ENCODE measurements at regions not wholly inside any gene's neighbourhood (a gene's known extent, or its start where the extent isn't known, plus 50 kb on each side); places are given as distances from the start of the nearest gene placed in this dataset.

GRCh38 chr13:85473144-85473543 is 326.1 kb downstream of the SLITRK6 start:
- no peak for DNase-seq (ENCODE audit: low read depth in 2 of 2)

GRCh38 chr13:85469320-85469719 is 329.9 kb downstream of the SLITRK6 start:
- DNase-seq (ENCODE audit: low read depth in 2 of 2), result no peak

GRCh38 chr13:85462792-85463425 is 336.3 kb downstream of the SLITRK6 start:
- no peak for DNase-seq (ENCODE audit: low read depth in 2 of 2)

GRCh38 chr13:85461621-85462020 is 337.6 kb downstream of the SLITRK6 start:
- DNase-seq (ENCODE audit: low read depth in 2 of 2), result no peak

- no peak for DNase-seq (ENCODE audit: low read depth in 2 of 2)
Observed at GRCh38 chr13:85445534-85445933, 353.7 kb downstream of the SLITRK6 start.

GRCh38 chr13:85441975-85442374 is 357.2 kb downstream of the SLITRK6 start:
- no peak for DNase-seq (ENCODE audit: low read depth in 2 of 2)

- DNase-seq (ENCODE audit: low read depth in 2 of 2), result no peak
Observed at GRCh38 chr13:85441364-85441763, 357.9 kb downstream of the SLITRK6 start.

GRCh38 chr13:85436029-85436428 is 363.2 kb downstream of the SLITRK6 start:
- no peak for DNase-seq (ENCODE audit: low read depth in 2 of 2)

GRCh38 chr13:85434927-85435326 is 364.3 kb downstream of the SLITRK6 start:
- no peak for DNase-seq (ENCODE audit: low read depth in 2 of 2)

GRCh38 chr13:85432881-85433280 is 366.3 kb downstream of the SLITRK6 start:
- no peak for DNase-seq (ENCODE audit: low read depth in 2 of 2)

GRCh38 chr13:85431720-85432119 is 367.5 kb downstream of the SLITRK6 start:
- DNase-seq (ENCODE audit: low read depth in 2 of 2), result no peak

- DNase-seq (ENCODE audit: low read depth in 2 of 2), result no peak
Observed at GRCh38 chr13:85430216-85430794, 368.9 kb downstream of the SLITRK6 start.

- no peak for DNase-seq (ENCODE audit: low read depth in 2 of 2)
Observed at GRCh38 chr13:85427416-85427815, 371.8 kb downstream of the SLITRK6 start.

- DNase-seq (ENCODE audit: low read depth in 2 of 2), result no peak
Observed at GRCh38 chr13:85420136-85420535, 379.1 kb downstream of the SLITRK6 start.

GRCh38 chr13:85419611-85420010 is 379.6 kb downstream of the SLITRK6 start:
- no peak for DNase-seq (ENCODE audit: low read depth in 2 of 2)

- DNase-seq (ENCODE audit: low read depth in 2 of 2), result no peak
Observed at GRCh38 chr13:85417807-85418206, 381.4 kb downstream of the SLITRK6 start.

GRCh38 chr13:85413664-85414063 is 385.6 kb downstream of the SLITRK6 start:
- no peak for DNase-seq (ENCODE audit: low read depth in 2 of 2)

GRCh38 chr13:85412448-85412847 is 386.8 kb downstream of the SLITRK6 start:
- no peak for DNase-seq (ENCODE audit: low read depth in 2 of 2)

GRCh38 chr13:85411591-85411990 is 387.6 kb downstream of the SLITRK6 start:
- DNase-seq (ENCODE audit: low read depth in 2 of 2), result no peak

GRCh38 chr13:85408415-85408814 is 390.8 kb downstream of the SLITRK6 start:
- no peak for DNase-seq (ENCODE audit: low read depth in 2 of 2)

- DNase-seq (ENCODE audit: low read depth in 2 of 2), result no peak
Observed at GRCh38 chr13:85406269-85406975, 392.8 kb downstream of the SLITRK6 start.

GRCh38 chr13:85405316-85405897 is 393.8 kb downstream of the SLITRK6 start:
- DNase-seq (ENCODE audit: low read depth in 2 of 2), result no peak

GRCh38 chr13:85386424-85386823 is 412.8 kb downstream of the SLITRK6 start:
- no peak for DNase-seq (ENCODE audit: low read depth in 2 of 2)
